ENCODE measurements at regions not wholly inside any gene's neighbourhood (a gene's known extent, or its start where the extent isn't known, plus 50 kb on each side); places are given as distances from the start of the nearest gene placed in this dataset.

DNA sequence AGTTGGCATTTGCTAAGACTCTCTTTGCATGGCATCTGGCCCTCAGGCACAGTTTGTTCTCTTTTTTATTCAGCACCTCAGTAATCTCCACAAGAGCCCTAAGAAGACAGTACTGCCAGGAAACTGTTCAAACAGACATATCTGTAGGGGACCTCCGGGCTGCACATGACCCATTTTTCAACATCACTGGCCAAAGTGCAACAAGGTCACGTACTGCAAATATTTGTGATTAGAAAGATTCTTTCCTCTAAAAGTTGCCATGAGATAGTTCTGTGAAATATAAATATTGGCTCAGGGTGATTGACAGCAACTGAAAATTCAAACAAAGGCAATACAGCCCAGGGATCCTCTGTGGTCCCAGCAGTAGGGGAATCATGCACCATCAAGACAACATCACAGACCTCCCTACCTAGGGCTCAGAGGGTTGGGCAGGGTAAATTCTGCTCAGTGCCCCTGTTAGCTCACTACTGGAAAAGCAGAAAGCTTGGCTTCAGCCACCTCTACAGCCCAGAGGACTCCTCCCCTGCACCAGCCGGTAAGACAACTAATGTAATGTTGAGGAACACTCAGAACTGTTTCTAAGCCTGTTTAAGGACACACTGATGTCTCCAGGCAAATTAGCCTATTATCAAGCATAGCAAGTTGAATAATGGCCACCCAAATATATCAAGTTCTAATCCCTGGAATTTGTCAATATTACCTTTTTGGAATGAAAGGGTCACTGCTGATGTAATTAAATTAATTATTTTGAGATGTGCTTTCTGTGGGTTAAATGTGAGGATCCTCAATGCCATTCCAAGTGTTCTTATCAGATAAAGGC lies 117.4 kb upstream of the LPP start:
- no peak for DNase-seq (ENCODE audit: low read depth in 2 of 2)

DNA sequence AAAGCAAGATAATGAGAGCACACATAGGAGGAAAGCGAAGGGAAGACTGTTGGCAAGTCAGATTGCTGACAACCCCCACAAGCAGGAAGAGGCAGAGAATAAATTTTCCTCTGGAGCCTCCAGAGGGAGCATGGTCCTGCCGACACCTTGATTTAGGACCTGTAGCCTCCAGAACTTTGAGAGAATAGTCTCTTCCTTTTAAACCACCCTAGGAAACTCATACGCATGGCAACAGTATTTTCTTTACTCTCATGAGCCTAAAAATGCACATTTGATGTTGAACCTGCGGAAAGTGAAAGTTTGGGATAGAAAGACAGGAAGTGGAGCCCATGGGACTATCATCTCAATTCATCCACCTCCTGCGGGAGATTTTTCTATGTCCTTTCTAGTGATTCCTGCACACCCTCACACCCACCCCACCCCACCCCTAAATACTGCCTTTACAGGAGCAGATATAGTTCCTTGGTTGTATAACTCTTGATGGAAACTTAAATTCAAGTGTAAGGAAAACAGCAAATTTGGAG lies 116.7 kb upstream of the LPP start:
- DNase-seq (ENCODE audit: low read depth in 2 of 2) = no peak

DNA sequence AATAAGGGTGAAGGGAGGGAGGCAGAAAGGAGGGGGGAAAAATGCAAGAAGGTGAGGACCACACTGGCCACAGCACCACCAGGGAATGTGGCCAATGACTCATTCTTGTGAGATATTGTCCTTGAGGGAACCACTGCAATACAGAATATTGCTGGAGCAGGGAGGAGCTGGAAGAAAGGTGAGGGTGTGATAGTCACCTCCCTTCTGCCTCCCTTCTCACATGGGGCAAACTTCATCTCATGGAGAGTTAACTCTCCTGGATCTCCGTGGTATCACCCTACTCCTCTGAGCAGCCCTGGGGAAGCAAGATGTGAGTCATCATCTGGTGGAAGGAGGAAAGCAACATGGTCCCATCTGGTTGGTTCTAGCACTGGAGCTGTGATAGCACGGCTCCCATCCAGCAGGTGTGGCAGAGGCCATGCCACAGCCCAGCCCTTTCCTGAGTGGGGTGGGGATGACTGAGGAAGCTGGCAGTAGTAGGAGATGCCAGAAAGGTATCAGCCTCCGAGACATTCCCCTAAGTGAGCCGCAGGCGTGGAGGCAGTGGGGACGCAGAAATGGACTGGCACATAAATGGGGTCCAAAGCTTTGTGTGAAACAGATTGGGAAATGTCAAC lies 115.9 kb upstream of the LPP start:
- DNase-seq (ENCODE audit: low read depth in 2 of 2) = no peak

DNA sequence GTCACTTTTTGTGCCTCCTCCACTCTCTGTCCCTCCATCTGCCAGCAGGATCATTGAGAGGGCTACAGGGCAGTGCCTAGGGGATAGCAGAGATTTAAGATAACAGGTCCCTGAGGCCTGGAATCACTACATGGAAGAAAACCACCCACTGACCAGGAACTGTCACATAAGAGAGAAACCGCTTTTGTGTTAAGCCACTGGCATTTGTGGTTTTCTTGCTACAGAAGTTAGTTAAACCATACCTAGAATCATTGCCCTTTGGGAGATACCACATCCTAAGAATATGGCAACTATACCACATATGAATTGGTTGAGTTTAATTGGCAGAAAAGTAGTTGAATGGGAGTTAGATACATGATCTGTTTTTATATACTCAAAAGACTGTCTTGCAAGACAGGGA lies 112.8 kb upstream of the LPP start:
- no peak for DNase-seq (ENCODE audit: low read depth in 2 of 2)

DNA sequence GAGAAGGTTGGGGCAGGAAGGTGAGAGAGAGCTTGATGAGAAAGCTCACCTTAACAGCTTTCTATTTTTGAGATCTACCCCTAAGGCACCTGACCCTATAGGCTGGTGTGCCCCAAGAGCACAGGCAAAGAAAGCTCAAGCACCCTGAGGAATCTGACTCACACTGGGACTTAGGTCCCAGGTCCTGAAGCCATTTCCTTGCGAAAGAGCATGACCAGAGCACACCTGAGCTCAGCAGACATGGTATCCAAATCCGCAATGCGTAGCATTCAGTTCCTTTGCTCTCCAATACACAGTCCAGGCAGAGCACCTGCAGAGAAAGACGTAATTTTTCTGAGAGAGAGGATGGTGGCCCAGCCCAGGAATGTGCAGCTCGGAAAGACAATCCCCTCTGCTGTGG lies 112.1 kb upstream of the LPP start:
- DNase-seq (ENCODE audit: low read depth in 2 of 2) = no peak

DNA sequence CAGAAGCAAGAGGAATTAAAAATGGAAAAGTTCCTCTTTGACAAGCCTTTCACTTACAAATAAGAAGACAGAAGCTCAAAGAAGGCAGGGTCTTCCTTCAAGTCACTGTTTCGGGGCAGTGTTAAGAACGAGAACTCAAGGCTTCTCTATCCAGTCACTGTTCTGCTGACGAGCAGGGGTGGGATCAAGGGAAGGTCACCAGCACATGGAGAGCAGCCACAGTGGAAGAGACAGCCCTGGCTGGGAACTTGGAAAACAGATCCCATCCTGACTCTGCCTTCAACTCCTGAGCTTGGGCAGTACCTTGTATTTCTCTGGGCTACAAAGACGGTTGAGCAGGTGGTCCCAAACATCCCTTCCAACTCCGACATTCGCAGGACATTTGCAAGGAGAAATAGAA lies 111.5 kb upstream of the LPP start:
- DNase-seq (ENCODE audit: low read depth in 2 of 2) = no peak

DNA sequence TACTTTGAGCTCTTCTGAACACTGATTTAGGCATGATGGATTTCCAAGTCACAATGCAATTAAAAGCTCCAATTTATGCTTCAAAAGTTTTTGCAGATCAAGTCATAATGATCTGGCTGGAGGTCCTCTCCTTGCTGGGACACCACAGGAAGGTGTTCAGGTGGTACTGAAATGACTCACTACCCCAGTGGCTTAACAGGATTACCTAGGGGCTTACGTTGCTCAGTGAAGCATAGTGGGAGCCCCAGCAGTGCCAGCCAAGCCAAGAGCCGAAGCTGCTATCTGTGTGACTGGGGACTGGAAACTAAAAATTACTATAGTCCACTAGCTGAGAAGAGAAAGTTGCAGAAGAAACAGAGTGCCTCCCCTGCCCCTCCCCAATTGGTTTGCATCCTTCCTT lies 110.1 kb upstream of the LPP start:
- no peak for DNase-seq (ENCODE audit: low read depth in 2 of 2)

DNA sequence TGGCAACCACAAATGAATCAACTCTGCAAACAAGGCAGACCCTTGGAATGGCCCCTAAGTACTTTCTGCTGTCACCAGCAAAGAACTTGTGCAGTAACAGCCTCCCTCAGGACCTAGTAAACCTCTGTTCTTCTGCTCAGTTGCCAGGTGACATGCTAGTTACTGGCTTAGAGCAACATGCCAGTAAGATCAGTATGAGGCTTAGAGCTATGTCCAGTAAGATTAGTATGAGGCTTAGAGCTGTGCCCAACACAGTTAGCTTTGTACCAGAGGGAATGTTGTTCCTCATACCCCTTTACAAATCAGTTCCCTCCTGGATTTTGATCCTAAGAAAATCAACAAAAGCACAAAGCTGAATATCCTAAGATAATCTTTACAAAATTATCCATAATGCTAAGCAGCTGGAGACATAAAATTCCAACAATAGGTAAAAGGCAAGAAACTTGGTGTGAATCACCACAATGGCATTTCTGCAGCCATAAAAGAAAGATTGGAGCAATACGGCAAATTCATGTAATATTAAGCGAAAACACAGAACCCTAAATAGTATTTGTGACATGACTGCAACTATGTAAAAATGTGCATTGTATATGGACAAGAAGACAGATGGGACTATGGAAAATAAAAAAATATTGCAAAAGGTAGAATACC lies 107.3 kb upstream of the LPP start:
- DNase-seq (ENCODE audit: low read depth in 2 of 2) = no peak

DNA sequence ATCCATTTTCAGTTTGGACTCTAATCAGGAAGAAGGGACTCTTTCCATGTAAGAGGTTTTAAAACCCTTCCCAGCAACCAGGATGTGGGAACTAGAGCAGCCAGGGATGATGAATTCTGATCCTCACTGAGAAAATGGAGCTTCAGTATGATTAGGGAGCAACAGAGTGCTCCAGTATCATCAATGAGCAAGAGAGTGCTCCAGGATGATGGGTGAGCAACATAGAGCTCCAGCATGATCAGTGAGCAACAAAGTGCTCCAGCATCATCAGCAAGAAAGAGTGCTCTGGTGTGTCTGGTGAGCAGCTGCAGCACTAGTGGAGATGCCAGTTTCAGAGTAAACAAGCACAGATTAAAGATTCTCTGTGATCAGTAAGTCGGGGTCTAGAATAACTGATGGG lies 106.4 kb upstream of the LPP start:
- no peak for DNase-seq (ENCODE audit: low read depth in 2 of 2)

DNA sequence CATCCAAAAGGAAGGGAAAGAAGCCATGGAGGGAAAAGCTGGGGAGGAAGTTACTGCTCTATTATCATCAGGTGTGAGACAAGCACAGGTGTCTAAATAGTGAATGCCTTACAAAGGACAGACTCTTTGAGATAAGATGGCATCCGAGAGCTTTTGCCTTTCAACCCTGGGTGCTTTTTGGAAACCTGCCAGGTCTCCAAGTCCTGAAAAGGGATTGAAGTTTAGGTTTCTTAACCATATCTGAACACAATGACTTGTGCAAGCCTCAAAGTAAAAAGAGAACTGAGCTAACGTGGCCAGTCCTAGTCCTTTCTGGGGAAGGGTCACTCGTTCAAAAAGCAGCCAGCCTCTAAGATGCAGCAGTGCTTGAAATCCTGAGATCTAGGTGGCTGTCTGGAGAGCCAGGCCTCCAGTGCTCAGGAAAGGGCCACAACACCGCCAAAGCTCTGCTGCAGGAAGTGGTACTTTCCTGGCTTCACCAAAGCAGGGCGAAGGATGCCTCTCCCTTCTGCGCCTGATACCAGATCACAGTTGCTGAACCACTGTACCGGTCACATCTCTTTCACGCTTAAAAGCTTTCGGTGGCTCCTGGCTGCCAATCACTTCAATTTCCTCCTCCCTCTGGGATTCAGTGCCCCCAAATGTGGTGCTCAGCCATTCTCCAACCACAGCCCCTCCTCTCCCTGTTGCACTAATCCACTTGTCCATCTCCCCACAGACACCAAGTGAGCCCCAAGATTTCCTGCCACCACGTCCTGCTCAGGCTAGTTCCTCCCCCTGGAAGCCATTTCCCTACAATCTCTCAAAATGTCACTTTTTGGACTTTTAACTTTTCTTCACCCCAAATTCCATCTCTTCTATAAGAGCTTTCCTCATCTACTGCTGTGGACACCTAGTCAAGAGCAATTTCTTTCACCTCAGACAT lies 104.1 kb upstream of the LPP start:
- DNase-seq (ENCODE audit: low read depth in 2 of 2) = no peak

DNA sequence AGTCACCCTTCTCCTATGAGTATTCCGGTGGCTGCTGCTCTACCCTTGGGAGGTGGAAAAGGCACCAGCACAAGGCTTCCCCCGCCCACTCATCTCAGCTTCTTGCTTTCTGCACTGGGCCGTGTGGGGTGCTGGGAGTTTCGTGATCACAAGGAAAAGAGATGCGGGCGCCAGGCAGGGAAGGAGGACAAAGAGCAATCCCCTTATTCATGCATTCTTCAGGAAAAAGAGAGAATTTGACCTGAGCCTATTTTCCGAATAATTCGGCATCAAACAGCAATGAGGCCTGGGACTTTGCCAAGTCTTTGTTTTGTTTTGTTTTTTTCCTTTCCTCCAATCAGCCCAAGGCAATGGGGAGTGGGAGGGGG lies 102.2 kb upstream of the LPP start:
- DNase-seq (ENCODE audit: low read depth in 2 of 2) = no peak

DNA sequence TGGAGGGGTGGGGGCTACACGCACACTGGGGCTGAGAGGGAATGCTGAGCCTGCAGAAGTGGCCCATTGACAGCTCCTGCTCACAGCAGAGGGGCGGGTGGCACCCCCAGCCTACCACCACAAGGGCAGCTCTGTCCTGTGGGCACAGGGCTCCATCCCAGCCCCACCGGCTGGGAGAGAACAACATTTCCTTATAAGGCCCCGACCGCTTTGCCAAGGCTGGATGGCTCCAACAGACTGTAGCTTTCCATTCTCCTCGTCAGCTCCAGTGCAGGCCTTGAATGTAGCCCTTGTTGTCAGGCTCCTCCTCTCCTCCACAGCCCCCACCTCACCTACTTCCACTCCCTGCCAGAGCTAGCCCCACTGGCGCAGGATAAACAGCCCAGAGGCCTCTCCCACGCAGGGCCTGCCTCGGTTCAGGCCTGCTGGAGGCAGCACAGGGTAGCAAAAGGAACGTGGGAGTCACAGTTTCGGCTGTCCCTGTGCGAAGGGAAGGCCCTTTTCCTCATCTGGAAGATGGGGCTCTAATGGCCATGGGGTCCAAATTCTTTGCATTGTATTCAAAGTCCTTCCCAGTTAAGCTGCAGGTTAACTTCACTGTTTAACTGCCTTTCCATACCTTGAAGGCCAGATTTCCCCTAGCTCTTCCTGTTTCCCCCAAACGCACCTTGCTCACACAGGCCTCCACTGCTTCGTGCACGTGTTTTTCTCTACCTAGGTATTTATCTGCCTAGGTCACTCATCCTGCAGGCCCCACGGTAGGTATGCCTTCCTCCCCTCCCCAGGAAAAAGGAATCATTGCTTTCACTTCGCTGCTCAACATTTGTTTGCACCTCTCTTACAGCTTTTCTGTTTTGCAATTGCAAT lies 101.6 kb upstream of the LPP start:
- DNase-seq (ENCODE audit: low read depth in 2 of 2) = no peak

DNA sequence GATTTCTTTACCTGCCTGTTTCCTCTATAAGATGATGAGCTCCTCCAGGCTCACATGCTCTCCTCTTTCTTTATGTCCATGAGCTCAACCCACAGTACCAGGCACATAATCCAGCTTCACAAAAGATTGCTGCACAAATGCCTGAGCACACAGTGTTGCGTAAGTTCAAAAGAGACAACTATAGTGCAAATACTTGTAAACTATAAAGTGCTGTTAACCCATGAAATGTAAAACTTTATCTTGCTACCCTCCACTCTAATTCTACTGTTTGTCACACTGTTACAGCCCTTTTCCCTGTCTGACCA lies 101.0 kb upstream of the LPP start:
- DNase-seq (ENCODE audit: low read depth in 2 of 2) = no peak

DNA sequence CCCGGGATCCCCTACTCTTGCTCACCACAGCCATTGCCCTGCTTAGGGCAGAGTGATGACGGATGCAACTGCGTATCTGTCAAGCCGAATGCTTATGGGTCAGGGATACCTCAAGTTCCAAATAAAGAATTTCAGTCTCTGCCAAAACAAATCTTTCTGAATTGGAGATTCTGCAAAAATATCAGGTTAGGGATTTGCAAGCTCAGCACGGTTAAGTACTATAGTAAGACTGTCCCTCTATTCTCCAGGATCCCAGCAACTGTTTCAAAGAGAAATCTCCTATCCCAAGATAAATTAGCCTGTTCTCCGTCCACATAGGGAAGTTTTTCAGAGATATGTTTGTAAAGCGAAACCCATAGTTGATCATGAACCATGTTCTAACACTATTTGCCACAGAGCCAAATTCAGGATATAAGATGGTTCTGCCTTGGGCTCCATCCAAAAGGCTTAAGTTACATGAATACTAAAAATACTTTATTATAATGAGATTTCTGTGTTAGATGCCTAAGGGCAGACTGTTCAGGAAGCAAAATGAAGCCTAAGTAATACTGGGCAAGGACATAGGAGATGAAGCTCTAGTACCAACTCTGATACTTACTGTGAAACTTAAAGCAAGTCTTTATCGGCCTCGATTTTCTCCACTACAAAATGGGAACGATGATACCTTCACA lies 100.1 kb upstream of the LPP start:
- DNase-seq (ENCODE audit: low read depth in 2 of 2) = no peak

DNA sequence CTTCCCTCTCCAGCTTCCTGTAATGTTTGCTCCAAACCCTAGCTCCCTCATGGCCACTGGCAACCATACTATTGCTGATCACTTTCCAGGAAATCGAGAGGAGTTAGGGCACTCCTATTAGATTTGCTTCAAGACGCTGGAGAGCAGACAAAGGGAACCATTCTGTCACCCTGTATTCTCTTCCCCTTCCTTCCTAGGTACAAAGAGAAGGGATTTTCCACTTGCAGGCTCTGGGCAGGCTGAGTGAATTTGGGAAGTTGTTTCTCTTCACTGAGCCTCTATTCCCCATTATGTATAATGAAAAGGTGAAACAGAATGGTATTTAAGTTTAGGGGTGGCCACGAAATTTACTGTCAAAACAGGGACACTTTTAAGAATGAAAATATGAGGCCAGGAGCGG lies 99.4 kb upstream of the LPP start:
- no peak for DNase-seq (ENCODE audit: low read depth in 2 of 2)

DNA sequence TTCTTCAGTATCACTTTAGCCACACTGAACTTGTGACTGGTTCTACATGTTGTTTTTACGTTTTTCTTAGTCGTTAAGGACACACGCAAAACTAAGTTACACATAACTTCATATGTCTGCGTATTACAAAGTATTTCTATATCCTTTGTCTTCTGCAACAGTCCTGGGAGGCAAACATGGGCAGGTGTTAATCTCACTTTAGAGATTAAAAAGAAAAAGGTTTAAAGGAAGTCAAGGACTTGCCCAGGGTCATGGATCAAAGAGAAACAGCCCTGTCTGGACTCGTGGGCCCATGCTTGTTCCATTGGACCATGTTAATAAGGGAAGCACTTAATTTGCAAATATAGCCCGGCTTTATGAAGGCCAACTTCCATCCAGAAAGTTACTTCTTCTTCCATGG lies 98.6 kb upstream of the LPP start:
- no peak for DNase-seq (ENCODE audit: low read depth in 2 of 2)

DNA sequence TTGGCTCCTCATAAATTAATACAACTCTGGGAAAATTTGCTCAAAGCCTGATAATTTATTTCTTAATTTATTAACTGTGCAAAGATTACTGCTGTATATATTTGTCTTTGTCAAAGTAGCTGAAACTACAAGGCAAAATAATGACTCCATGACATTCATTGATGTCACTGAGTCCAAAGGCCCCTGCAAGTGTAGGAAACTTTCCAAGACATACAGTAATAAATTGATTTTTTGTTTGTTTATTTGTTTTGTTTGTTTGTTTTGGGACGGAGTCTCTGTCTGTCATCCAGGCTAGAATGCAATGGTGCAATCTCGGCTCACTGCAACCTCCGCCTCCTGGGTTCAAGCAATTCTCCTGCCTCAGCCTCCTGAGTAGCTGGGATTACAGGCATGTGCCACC lies 96.8 kb upstream of the LPP start:
- DNase-seq (ENCODE audit: low read depth in 2 of 2) = no peak

DNA sequence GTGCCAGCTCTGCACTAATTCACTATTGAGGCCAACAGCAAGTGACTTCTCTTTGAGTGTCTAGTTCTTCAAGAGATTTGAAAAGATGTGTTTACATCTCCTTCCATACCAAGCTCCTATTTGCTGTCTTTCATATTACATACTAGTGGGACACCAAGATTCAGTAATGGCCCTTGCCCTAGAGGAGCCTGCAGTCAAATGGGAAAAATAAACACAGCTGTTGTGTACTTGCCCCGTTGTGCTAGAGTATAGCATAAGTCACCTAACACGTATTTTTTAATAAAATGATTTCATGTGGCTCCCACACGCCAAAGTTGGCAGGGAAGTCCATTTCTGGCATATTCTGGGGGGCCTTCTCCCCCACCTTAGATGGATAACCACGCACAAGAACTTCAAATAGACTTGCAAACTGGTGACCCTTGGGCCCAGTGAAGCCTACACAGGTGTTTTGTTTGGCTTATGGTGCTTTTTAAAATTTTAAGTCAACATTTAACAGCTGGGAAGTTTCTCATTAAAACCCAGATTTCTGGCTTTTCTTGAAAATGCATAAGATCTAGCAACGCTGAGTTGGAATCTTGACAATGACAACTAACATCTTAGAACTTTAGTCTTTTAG lies 95.3 kb upstream of the LPP start:
- no peak for DNase-seq (ENCODE audit: low read depth in 2 of 2)

DNA sequence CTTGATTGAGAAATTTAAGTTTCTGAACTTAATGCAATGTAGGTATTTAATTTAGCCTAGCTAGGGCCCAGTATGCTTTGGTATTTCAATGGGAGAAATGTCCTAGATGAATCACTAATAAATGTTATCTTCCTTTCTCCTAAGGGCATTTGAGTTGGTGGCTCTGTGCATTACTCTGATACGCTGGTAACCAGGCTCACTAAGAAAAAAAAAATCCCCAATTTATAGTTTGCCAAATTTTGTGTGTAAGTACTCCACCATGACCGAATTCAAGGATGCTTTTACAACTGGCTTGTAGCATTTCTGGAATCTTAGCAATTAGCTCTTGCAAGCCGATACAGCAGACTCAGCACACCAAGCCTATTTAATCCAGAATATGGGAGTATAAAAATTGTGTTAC lies 94.6 kb upstream of the LPP start:
- no peak for DNase-seq (ENCODE audit: low read depth in 2 of 2)

DNA sequence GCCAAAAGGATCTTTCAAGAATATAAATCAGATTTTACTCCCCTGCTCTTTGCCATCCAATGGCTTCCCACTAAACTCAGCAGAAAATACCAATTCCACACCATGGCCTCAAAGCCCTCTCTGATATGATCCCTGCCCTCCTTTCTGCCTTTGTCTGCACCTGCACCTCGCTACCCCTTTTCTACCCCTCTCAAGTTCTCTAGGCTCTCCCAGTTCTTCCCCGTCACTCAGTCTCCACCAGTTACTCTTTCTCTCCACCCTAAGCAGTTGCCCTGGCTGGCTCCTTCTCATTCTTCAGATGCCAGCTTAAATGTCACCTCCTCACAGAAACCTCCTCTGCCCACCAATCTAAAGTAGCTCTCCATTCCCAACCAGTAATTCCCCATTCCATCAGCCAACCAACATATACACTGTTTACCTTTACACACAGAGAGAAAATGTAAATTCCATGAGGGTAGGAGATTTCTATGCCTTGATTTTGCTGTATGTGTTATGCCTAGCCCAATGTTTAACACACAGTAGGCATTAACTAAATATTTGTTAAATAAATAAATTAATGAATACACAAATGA lies 93.6 kb upstream of the LPP start:
- no peak for DNase-seq (ENCODE audit: low read depth in 2 of 2)
